Spleen (tissue), 7 donors: ENCODE measurements at regions not wholly inside any gene's neighbourhood (a gene's known extent, or its start where the extent isn't known, plus 50 kb on each side); places are given as distances from the start of the nearest gene placed in this dataset.

Experiments used
- CTCF ChIP-seq, 11 experiments: fragments of 200-600 bp in 7 of 11; fragments of 450-650 bp in 4 of 11; sonication (generic) in 4 of 11; IDR thresholded peaks in 8 of 11; conservative IDR thresholded peaks in 3 of 11; 1 replicate in 7 of 11; 2 replicates in 4 of 11; pipeline versions ENCODE4 v1.4.0 to v1.8.0; 2016 to 2021; ENCODE audit warnings: antibody characterized with exemption in 11 of 11, inconsistent platforms in 4 of 11, mild to moderate bottlenecking in 1 of 11
- POLR2A ChIP-seq, 3 donors: fragments of 450-650 bp; IDR thresholded peaks; one replicate each; pipeline ENCODE4 v1.5.1; 2017; ENCODE audit warnings: antibody characterized with exemption in 3 of 3, mild to moderate bottlenecking in 1 of 3
- donor health status: DM: no; HTN: no; CAD: no; lungs with moderate emphysema.
- donor health status: DM: no; HTN: no; CAD: no.
- donor health status: DM: no; HTN: no; CAD: no.

GRCh38 chr5:97752871-97753270 lies 569.8 kb upstream of the RIOK2 start:
- TF ChIP-seq CTCF (IDR thresholded peaks at IDR 0.05 in 8 of 11, conservative IDR thresholded peaks at IDR 0.05 in 3 of 11) (no peak), POLR2A (IDR thresholded peaks at IDR 0.05) (no peak)
